Breast epithelium (tissue), 4 donors: ENCODE measurements at regions not wholly inside any gene's neighbourhood (a gene's known extent, or its start where the extent isn't known, plus 50 kb on each side); places are given as distances from the start of the nearest gene placed in this dataset.

ENCODE experiments used
- DNase-seq, 2 donors: peaks; one replicate each; pipeline ENCODE4 v3.0.0-alpha.2; 2019; ENCODE audit warnings: low spot score in 2 of 2
- H3K27ac ChIP-seq, 2 donors: fragments of 200-600 bp; sonication (generic) in 1 of 2; one replicate each; pipeline ENCODE4 v1.5.1; 2016 to 2019; ENCODE audit warnings: mild to moderate bottlenecking in 1 of 2
- H3K27me3 ChIP-seq, 2 donors: fragments of 200-600 bp; sonication (generic) in 1 of 2; one replicate each; pipeline versions ENCODE4 v1.5.1 to v1.6.0; 2017 to 2019; ENCODE audit warnings: control low read depth in 1 of 2, mild to moderate bottlenecking in 1 of 2
- H3K36me3 ChIP-seq: fragments of 200-600 bp; one replicate; pipeline ENCODE4 v1.5.1; 2019
- H3K4me1 ChIP-seq, 2 donors: fragments of 200-600 bp; sonication (generic); one replicate each; pipeline ENCODE4 v1.5.1; 2016 to 2019; ENCODE audit warnings: control low read depth in 1 of 2
- H3K4me3 ChIP-seq, 3 donors: fragments of 200-600 bp; sonication (generic); 1 replicate in 2 of 3; 2 replicates in 1 of 3; pipeline ENCODE4 v1.5.1; 2016 to 2019; ENCODE audit warnings: mild to moderate bottlenecking in 3 of 3, moderate library complexity in 2 of 3
- H3K9me3 ChIP-seq, 2 donors: fragments of 200-600 bp; sonication (generic) in 1 of 2; one replicate each; pipeline ENCODE4 v1.5.1; 2016 to 2019; ENCODE audit warnings: control low read depth in 1 of 2
- CTCF ChIP-seq, 3 donors: fragments of 450-650 bp; IDR thresholded peaks; one replicate each; pipeline ENCODE4 v1.5.1; 2016 to 2017; ENCODE audit warnings: antibody characterized with exemption in 3 of 3, mild to moderate bottlenecking in 3 of 3, moderate library complexity in 3 of 3
- POLR2A ChIP-seq: fragments of 450-650 bp; IDR thresholded peaks from one replicate; pipeline ENCODE4 v1.6.1; 2016; ENCODE audit warnings: antibody characterized with exemption, mild to moderate bottlenecking, moderate library complexity
- POLR2AphosphoS5 ChIP-seq, 3 donors: sonication (generic); formaldehyde crosslinking; IDR thresholded peaks; one replicate each; pipeline ENCODE4 v1.6.1; 2017; ENCODE audit warnings: antibody characterized with exemption in 3 of 3
- intact Hi-C: fragments of 100-400 bp; cut with DNase I; formaldehyde crosslinking; loops from one replicate; pipeline ENCODE4 v1.15.1; 2023; ENCODE audit warnings: low total_unique reads

GRCh38 chr5:171637811-171638210, 147.8 kb upstream of the SMIM23 start:
- intact Hi-C loops = no loop called here

GRCh38 chr5:171639205-171639621, 146.4 kb upstream of the SMIM23 start:
- intact Hi-C loops = no loop called here
- no peaks in the 10 kb centered on the region for H3K4me1 ChIP-seq
- no peak overlapping the region for H3K27ac ChIP-seq
- no peak for DNase-seq
- TF ChIP-seq CTCF (IDR thresholded peaks at IDR 0.05) (no peak), POLR2A (no peak), POLR2AphosphoS5 (IDR thresholded peaks at IDR 0.05) (no peak)
- H3K27me3 ChIP-seq = no peaks in the 10 kb centered on the region
- no peaks in the 10 kb centered on the region for H3K9me3 ChIP-seq
- H3K36me3 ChIP-seq = no peaks in the 10 kb centered on the region
- no peak overlapping the region for H3K4me3 ChIP-seq

More at GRCh38 chr5:171637811-171638210, 147.8 kb upstream of the SMIM23 start:
- Histone ChIP-seq H3K4me1 (no peaks in the 10 kb centered on the region), H3K4me3 (no peak overlapping the region), H3K27ac (no peak overlapping the region), H3K36me3 (no peaks in the 10 kb centered on the region), H3K27me3 (no peaks in the 10 kb centered on the region), H3K9me3 (no peaks in the 10 kb centered on the region)
- no peak for DNase-seq
- TF ChIP-seq POLR2AphosphoS5 (IDR thresholded peaks at IDR 0.05) = no peak
- no peak for TF ChIP-seq CTCF (IDR thresholded peaks at IDR 0.05)
- TF ChIP-seq POLR2A = no peak

- no peak for TF ChIP-seq POLR2A
- Histone ChIP-seq H3K4me3 (no peak overlapping the region), H3K9me3 (no peaks in the 10 kb centered on the region), H3K36me3 (no peaks in the 10 kb centered on the region), H3K27ac (no peak overlapping the region), H3K27me3 (no peaks in the 10 kb centered on the region), H3K4me1 (no peaks in the 10 kb centered on the region)
- intact Hi-C loops = no loop called here
- DNase-seq = no peak
Measured at GRCh38 chr5:171639966-171640365, 145.7 kb upstream of the SMIM23 start.

- no peak for TF ChIP-seq CTCF (IDR thresholded peaks at IDR 0.05)
- no peak for TF ChIP-seq POLR2AphosphoS5 (IDR thresholded peaks at IDR 0.05)
- no peak for TF ChIP-seq POLR2A
- DNase-seq = no peak
- intact Hi-C loops = no loop called here
- Histone ChIP-seq H3K4me3 (no peak overlapping the region), H3K36me3 (no peaks in the 10 kb centered on the region), H3K9me3 (no peaks in the 10 kb centered on the region), H3K27ac (no peak overlapping the region), H3K4me1 (no peaks in the 10 kb centered on the region), H3K27me3 (no peaks in the 10 kb centered on the region)
Measured at GRCh38 chr5:171640480-171640879, 145.1 kb upstream of the SMIM23 start.

GRCh38 chr5:171641891-171642290, 143.7 kb upstream of the SMIM23 start:
- H3K27ac ChIP-seq = no peak overlapping the region
- TF ChIP-seq POLR2AphosphoS5 (IDR thresholded peaks at IDR 0.05) (no peak), CTCF (IDR thresholded peaks at IDR 0.05) (no peak), POLR2A (no peak)
- DNase-seq = no peak
- H3K4me3 ChIP-seq = no peak overlapping the region
- H3K9me3 ChIP-seq = no peaks in the 10 kb centered on the region
- no peaks in the 10 kb centered on the region for H3K36me3 ChIP-seq
- no peaks in the 10 kb centered on the region for H3K27me3 ChIP-seq
- no peaks in the 10 kb centered on the region for H3K4me1 ChIP-seq
- intact Hi-C loops = no loop called here

- intact Hi-C loops = no loop called here
- H3K4me1 ChIP-seq = no peaks in the 10 kb centered on the region
- H3K4me3 ChIP-seq = no peak overlapping the region
- H3K9me3 ChIP-seq = no peaks in the 10 kb centered on the region
- H3K27ac ChIP-seq = no peak overlapping the region
- H3K36me3 ChIP-seq = no peaks in the 10 kb centered on the region
- no peak for TF ChIP-seq POLR2AphosphoS5 (IDR thresholded peaks at IDR 0.05)
- TF ChIP-seq CTCF (IDR thresholded peaks at IDR 0.05) = no peak
- TF ChIP-seq POLR2A = no peak
- no peaks in the 10 kb centered on the region for H3K27me3 ChIP-seq
- no peak for DNase-seq
Measured at GRCh38 chr5:171642894-171643293, 142.7 kb upstream of the SMIM23 start.
